Mesenchymal stem cell (in vitro differentiated cells and primary cell): ENCODE measurements at regions not wholly inside any gene's neighbourhood (a gene's known extent, or its start where the extent isn't known, plus 50 kb on each side); places are given as distances from the start of the nearest gene placed in this dataset.
A peak's percentile ranks its signal among the peaks of the same experiment; 100 is the strongest.

ENCODE experiments used
- DNase-seq: peaks from one replicate; pipeline ENCODE4 v3.0.0-alpha.2; 2013
- H2AFZ ChIP-seq: one replicate; pipeline ENCODE4 v1.6.1; 2013; ENCODE audit warnings: low read depth, mild to moderate bottlenecking, control low read depth, inconsistent platforms, low read length, moderate library complexity
- H2AK5ac ChIP-seq: 2 replicates; pipeline ENCODE4 v1.6.1; 2013; ENCODE audit warnings: low read length, moderate library complexity, mild to moderate bottlenecking, inconsistent platforms; ENCODE audit not compliant: severe bottlenecking
- H2BK120ac ChIP-seq: one replicate; pipeline ENCODE4 v1.6.1; 2013; ENCODE audit warnings: low read depth, mild to moderate bottlenecking, inconsistent platforms, low read length, moderate library complexity
- H2BK12ac ChIP-seq, 2 experiments: one replicate each; pipeline ENCODE4 v1.6.1; 2013; ENCODE audit warnings: inconsistent platforms in 2 of 2, low read length in 2 of 2, mild to moderate bottlenecking in 2 of 2, moderate library complexity in 2 of 2, control low read depth in 1 of 2
- H2BK15ac ChIP-seq: one replicate; pipeline ENCODE4 v1.6.1; 2013; ENCODE audit warnings: mild to moderate bottlenecking, low read depth, inconsistent platforms; ENCODE audit not compliant: poor library complexity, severe bottlenecking
- H2BK5ac ChIP-seq: 2 replicates; pipeline ENCODE4 v1.6.1; 2013; ENCODE audit warnings: low read depth, mild to moderate bottlenecking, low read length, control low read depth, inconsistent platforms; ENCODE audit not compliant: poor library complexity, severe bottlenecking
- H3K14ac ChIP-seq, 2 experiments: one replicate each; pipeline ENCODE4 v1.6.1; 2013; ENCODE audit warnings: inconsistent platforms in 2 of 2, low read length in 2 of 2, control low read depth in 1 of 2, mild to moderate bottlenecking in 1 of 2, moderate library complexity in 1 of 2
- H3K18ac ChIP-seq, 2 experiments: one replicate each; pipeline ENCODE4 v1.6.1; 2013; ENCODE audit warnings: inconsistent platforms in 2 of 2, low read length in 2 of 2, control low read depth in 1 of 2, low read depth in 1 of 2, mild to moderate bottlenecking in 1 of 2
- H3K23ac ChIP-seq, 2 experiments: one replicate each; pipeline ENCODE4 v1.6.1; 2013; ENCODE audit warnings: inconsistent platforms in 2 of 2, low read length in 2 of 2, mild to moderate bottlenecking in 2 of 2, moderate library complexity in 2 of 2, control low read depth in 1 of 2
- H3K27ac ChIP-seq: 2 replicates; pipeline ENCODE4 v1.5.1; 2013; ENCODE audit warnings: mild to moderate bottlenecking, moderate library complexity, low read length, control low read depth, inconsistent platforms; ENCODE audit not compliant: poor library complexity, severe bottlenecking
- H3K27me3 ChIP-seq, 2 experiments: 2 replicates each; pipeline versions ENCODE4 v1.6.1 to v1.7.0; 2013; ENCODE audit warnings: low read length in 2 of 2, mild to moderate bottlenecking in 2 of 2, moderate library complexity in 2 of 2, control low read depth in 1 of 2, inconsistent platforms in 1 of 2; ENCODE audit not compliant: control insufficient read depth in 1 of 2, insufficient read depth in 1 of 2
- H3K36me3 ChIP-seq, 2 experiments: 2 replicates each; pipeline versions ENCODE4 v1.6.1 to v1.7.0; 2013; ENCODE audit warnings: low read length in 2 of 2, control low read depth in 1 of 2, inconsistent platforms in 1 of 2, low read depth in 1 of 2, mild to moderate bottlenecking in 1 of 2; ENCODE audit not compliant: insufficient read depth in 2 of 2, control insufficient read depth in 1 of 2
- H3K4ac ChIP-seq, 2 experiments: one replicate each; pipeline ENCODE4 v1.6.1; 2013; ENCODE audit warnings: inconsistent platforms in 2 of 2, low read length in 2 of 2, mild to moderate bottlenecking in 2 of 2, moderate library complexity in 2 of 2, control low read depth in 1 of 2, low read depth in 1 of 2
- H3K4me1 ChIP-seq: 2 replicates; pipeline ENCODE4 v1.6.1; 2013; ENCODE audit warnings: low read depth, low read length, control low read depth; ENCODE audit not compliant: control insufficient read depth, insufficient read depth
- H3K4me2 ChIP-seq: 2 replicates; pipeline ENCODE4 v1.6.1; 2013; ENCODE audit warnings: low read length, mild to moderate bottlenecking, inconsistent platforms; ENCODE audit not compliant: poor library complexity, severe bottlenecking
- H3K4me3 ChIP-seq, 2 experiments: 2 replicates each; pipeline versions ENCODE4 v1.5.1 to v1.7.0; 2013; ENCODE audit warnings: low read length in 2 of 2, mild to moderate bottlenecking in 2 of 2, control low read depth in 1 of 2, low read depth in 1 of 2; ENCODE audit not compliant: insufficient read depth in 1 of 2
- H3K79me1 ChIP-seq: replicated peaks from 2 replicates; pipeline ENCODE4 v1.6.1; 2013; ENCODE audit warnings: mild to moderate bottlenecking, control low read depth, low read length, inconsistent platforms; ENCODE audit not compliant: poor library complexity, severe bottlenecking
- H3K9ac ChIP-seq: 2 replicates; pipeline ENCODE4 v1.7.0; 2013; ENCODE audit warnings: mild to moderate bottlenecking, low read length, moderate library complexity
- H3K9me3 ChIP-seq: 2 replicates; pipeline ENCODE4 v1.7.0; 2013; ENCODE audit warnings: mild to moderate bottlenecking, low read length; ENCODE audit not compliant: control insufficient read depth
- H4K8ac ChIP-seq: one replicate; pipeline ENCODE4 v1.6.1; 2013; ENCODE audit warnings: inconsistent platforms, mild to moderate bottlenecking, low read length, moderate library complexity
- H4K91ac ChIP-seq: one replicate; pipeline ENCODE4 v1.6.1; 2013; ENCODE audit warnings: mild to moderate bottlenecking, low read length, inconsistent platforms
- WGBS: methylation state at CpG from one replicate; pipeline ENCODE4 v1.1.7; 2013; ENCODE audit warnings: mixed read lengths; 5-methylcytosine and 5-hydroxymethylcytosine counted together

DNA sequence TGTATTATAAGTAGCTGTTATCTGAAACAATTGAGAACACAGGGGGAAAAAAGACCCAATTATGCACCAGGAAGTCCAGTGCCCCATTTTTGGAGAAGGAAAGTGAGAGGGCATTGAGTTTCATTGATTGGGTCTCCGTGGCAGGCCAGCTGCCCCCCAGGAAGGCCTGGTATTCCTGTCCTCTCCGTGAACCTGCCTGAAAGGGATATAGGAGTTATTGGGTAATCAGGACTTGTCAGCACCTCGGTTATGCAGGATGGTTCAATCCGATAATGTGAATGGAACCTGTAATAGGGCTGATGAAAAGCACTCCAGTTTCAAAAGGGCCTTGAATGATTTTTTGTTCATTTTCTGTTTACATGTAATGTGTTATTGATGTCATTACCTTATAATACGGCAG is 122.0 kb upstream of the RARB start:
- no peak overlapping the region for H2BK5ac ChIP-seq
- H3K14ac ChIP-seq, result peak overlapping the region in 1 of 2 experiments; percentile 75
- no peak overlapping the region for H2BK12ac ChIP-seq
- no peaks in the 10 kb centered on the region for H3K79me1 ChIP-seq
- H4K91ac ChIP-seq, result no peak overlapping the region
- no peaks in the 10 kb centered on the region for H3K4me1 ChIP-seq
- no peaks in the 10 kb centered on the region for H3K27me3 ChIP-seq
- H3K4me3 ChIP-seq, result no peak overlapping the region
- no peak overlapping the region for H3K9ac ChIP-seq
- H4K8ac ChIP-seq, result peak overlapping the region; percentile 28
- H2AFZ ChIP-seq, result no peak overlapping the region
- WGBS, result 78% methylated on average over 4 of the region's 5 CpGs
- no peak overlapping the region for H2BK15ac ChIP-seq
- H3K4me2 ChIP-seq, result no peak overlapping the region
- no peaks in the 10 kb centered on the region for H3K9me3 ChIP-seq
- no peak overlapping the region for H3K27ac ChIP-seq
- H2BK120ac ChIP-seq, result no peak overlapping the region
- H3K18ac ChIP-seq, result no peak overlapping the region
- H2AK5ac ChIP-seq, result no peak overlapping the region
- H3K36me3 ChIP-seq, result no peaks in the 10 kb centered on the region
- no peak overlapping the region for H3K4ac ChIP-seq
- no peak for DNase-seq
- no peak overlapping the region for H3K23ac ChIP-seq

- no peaks in the 10 kb centered on the region for H3K36me3 ChIP-seq
- H2AFZ ChIP-seq, result no peak overlapping the region
- DNase-seq, result no peak
- no peaks in the 10 kb centered on the region for H3K27me3 ChIP-seq
- no peaks in the 10 kb centered on the region for H3K79me1 ChIP-seq
- no peak overlapping the region for H3K18ac ChIP-seq
- H2BK120ac ChIP-seq, result no peak overlapping the region
- H3K27ac ChIP-seq, result no peak overlapping the region
- H2BK5ac ChIP-seq, result no peak overlapping the region
- no peak overlapping the region for H3K14ac ChIP-seq
- H3K4me3 ChIP-seq, result no peak overlapping the region
- H3K4me1 ChIP-seq, result no peaks in the 10 kb centered on the region
- no peak overlapping the region for H3K4ac ChIP-seq
- H4K8ac ChIP-seq, result no peak overlapping the region
- no peak overlapping the region for H2BK12ac ChIP-seq
- H3K9ac ChIP-seq, result no peak overlapping the region
- no CpG with 5 or more reads among the region's 2 CpGs for WGBS
- H3K9me3 ChIP-seq, result no peaks in the 10 kb centered on the region
- no peak overlapping the region for H3K23ac ChIP-seq
- H2BK15ac ChIP-seq, result no peak overlapping the region
- no peak overlapping the region for H4K91ac ChIP-seq
- no peak overlapping the region for H2AK5ac ChIP-seq
- H3K4me2 ChIP-seq, result no peak overlapping the region
Observed at GRCh38 chr3:25306705-25307104, 121.4 kb upstream of the RARB start.

GRCh38 chr3:25313286-25313685 is 114.8 kb upstream of the RARB start:
- Histone ChIP-seq H4K91ac (no peak overlapping the region), H3K79me1 (no peaks in the 10 kb centered on the region), H2AFZ (no peak overlapping the region), H2BK120ac (no peak overlapping the region), H2AK5ac (no peak overlapping the region), H2BK12ac (no peak overlapping the region), H3K9ac (no peak overlapping the region), H4K8ac (no peak overlapping the region), H3K23ac (no peak overlapping the region), H3K36me3 (no peaks in the 10 kb centered on the region), H3K4me3 (no peak overlapping the region), H3K27ac (no peak overlapping the region), H3K27me3 (no peaks in the 10 kb centered on the region), H3K4me2 (no peak overlapping the region), H3K18ac (no peak overlapping the region), H3K4ac (no peak overlapping the region), H3K14ac (no peak overlapping the region), H3K4me1 (no peaks in the 10 kb centered on the region), H2BK5ac (no peak overlapping the region), H3K9me3 (no peaks in the 10 kb centered on the region), H2BK15ac (no peak overlapping the region)
- peak; percentile 32 for DNase-seq
- WGBS, result 76% methylated on average over 2 of the region's 2 CpGs

- no peak overlapping the region for H3K4me3 ChIP-seq
- H3K14ac ChIP-seq, result no peak overlapping the region
- no peak overlapping the region for H4K8ac ChIP-seq
- no peaks in the 10 kb centered on the region for H3K36me3 ChIP-seq
- no peak overlapping the region for H2AFZ ChIP-seq
- no peak overlapping the region for H3K27ac ChIP-seq
- no peak overlapping the region for H2BK5ac ChIP-seq
- no peak overlapping the region for H3K4ac ChIP-seq
- no peak overlapping the region for H2AK5ac ChIP-seq
- H3K18ac ChIP-seq, result no peak overlapping the region
- no peak overlapping the region for H4K91ac ChIP-seq
- H3K9ac ChIP-seq, result no peak overlapping the region
- no peak overlapping the region for H2BK15ac ChIP-seq
- 95% methylated on average over 6 of the region's 7 CpGs for WGBS
- no peak overlapping the region for H3K23ac ChIP-seq
- no peaks in the 10 kb centered on the region for H3K27me3 ChIP-seq
- no peaks in the 10 kb centered on the region for H3K9me3 ChIP-seq
- no peak for DNase-seq
- H2BK12ac ChIP-seq, result no peak overlapping the region
- H3K4me2 ChIP-seq, result no peak overlapping the region
- no peaks in the 10 kb centered on the region for H3K4me1 ChIP-seq
- no peaks in the 10 kb centered on the region for H3K79me1 ChIP-seq
- H2BK120ac ChIP-seq, result no peak overlapping the region
Observed at GRCh38 chr3:25324954-25325655, 103.0 kb upstream of the RARB start.
